ENCODE measurements at regions not wholly inside any gene's neighbourhood (a gene's known extent, or its start where the extent isn't known, plus 50 kb on each side); places are given as distances from the start of the nearest gene placed in this dataset.

DNA sequence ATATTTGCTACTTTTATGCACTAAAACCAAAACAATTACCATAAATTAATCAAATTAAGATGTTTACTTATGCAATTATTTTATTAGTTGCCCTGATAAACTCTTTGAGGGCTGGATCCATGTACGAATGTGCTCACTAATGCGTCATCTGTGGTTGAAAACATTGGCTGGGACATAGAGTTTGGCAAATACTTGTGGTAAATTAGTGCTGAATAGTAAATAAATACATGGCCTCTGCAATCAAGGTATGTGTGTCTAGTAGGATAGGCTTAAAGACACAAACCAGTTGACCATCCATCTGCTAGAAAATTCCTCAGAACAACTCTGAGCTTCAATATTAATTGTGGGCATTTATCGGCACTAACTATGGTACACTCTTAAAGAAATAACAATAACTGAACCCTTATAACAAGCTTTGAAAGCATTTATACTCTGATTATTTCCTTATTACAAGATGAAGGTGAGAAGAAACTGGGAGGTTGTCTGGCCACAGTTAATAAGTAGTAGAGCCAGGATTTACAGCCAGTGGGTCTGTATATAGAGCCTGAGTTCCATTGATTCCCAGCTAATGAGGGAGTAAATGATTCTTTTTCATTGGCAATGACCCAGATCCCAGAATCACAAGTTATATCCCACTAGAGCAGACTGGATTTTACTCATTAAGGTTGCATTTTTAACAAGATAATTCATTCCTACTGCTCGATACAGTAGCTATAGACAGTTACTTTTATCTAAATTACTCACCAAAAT is 169.5 kb upstream of the CNTN6 start:
- no peaks in the 10 kb centered on the region for H3K27me3 ChIP-seq (ENCODE audit: control insufficient read depth, insufficient read depth, low read length)
- TF ChIP-seq, protein P1, sequence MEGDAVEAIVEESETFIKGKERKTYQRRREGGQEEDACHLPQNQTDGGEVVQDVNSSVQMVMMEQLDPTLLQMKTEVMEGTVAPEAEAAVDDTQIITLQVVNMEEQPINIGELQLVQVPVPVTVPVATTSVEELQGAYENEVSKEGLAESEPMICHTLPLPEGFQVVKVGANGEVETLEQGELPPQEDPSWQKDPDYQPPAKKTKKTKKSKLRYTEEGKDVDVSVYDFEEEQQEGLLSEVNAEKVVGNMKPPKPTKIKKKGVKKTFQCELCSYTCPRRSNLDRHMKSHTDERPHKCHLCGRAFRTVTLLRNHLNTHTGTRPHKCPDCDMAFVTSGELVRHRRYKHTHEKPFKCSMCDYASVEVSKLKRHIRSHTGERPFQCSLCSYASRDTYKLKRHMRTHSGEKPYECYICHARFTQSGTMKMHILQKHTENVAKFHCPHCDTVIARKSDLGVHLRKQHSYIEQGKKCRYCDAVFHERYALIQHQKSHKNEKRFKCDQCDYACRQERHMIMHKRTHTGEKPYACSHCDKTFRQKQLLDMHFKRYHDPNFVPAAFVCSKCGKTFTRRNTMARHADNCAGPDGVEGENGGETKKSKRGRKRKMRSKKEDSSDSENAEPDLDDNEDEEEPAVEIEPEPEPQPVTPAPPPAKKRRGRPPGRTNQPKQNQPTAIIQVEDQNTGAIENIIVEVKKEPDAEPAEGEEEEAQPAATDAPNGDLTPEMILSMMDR (IDR thresholded peaks at IDR 0.05; ENCODE audit: low read depth, low read length), result no peak
- no peak overlapping the region for H3K4me3 ChIP-seq (ENCODE audit: low read depth, low read length)
- DNase-seq (ENCODE audit: low read depth, low spot score), result no peak
- no peaks in the 10 kb centered on the region for H3K9me3 ChIP-seq (ENCODE audit: control insufficient read depth, insufficient read depth, low read length)
- ChIA-PET CTCF (no interaction called here), POLR2A (no interaction called here)
- H3K27ac ChIP-seq (ENCODE audit: low read depth, low read length), result no peak overlapping the region

DNA sequence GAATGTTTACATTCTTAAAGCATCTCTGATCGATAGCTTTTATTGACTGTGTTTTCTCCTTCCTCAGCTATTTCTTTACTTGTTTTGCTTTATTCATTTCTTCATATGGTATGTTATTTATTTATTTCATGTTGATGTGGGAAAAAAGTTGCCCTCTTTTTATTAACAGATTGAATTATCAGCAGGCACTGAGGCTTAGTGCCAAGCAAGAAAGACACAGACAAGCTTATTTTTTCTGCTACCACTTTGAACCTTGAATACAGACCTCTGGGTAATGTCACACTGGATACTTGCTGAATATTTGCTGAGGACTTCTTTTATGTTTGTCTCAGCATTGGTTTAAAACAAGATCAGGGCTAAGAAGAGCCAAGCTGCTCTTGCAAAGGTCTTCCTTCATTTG is 162.0 kb upstream of the CNTN6 start:
- Histone ChIP-seq H3K4me3 (ENCODE audit: low read depth, low read length) (no peak overlapping the region), H3K27ac (ENCODE audit: low read depth, low read length) (no peak overlapping the region), H3K27me3 (ENCODE audit: control insufficient read depth, insufficient read depth, low read length) (no peaks in the 10 kb centered on the region), H3K9me3 (ENCODE audit: control insufficient read depth, insufficient read depth, low read length) (peaks cover 6% of the 10 kb centered on the region)
- ChIA-PET POLR2A (no interaction called here), CTCF (no interaction called here)
- no peak for DNase-seq (ENCODE audit: low read depth, low spot score)
- TF ChIP-seq, protein P1 (IDR thresholded peaks at IDR 0.05; ENCODE audit: low read depth, low read length), result no peak

DNA sequence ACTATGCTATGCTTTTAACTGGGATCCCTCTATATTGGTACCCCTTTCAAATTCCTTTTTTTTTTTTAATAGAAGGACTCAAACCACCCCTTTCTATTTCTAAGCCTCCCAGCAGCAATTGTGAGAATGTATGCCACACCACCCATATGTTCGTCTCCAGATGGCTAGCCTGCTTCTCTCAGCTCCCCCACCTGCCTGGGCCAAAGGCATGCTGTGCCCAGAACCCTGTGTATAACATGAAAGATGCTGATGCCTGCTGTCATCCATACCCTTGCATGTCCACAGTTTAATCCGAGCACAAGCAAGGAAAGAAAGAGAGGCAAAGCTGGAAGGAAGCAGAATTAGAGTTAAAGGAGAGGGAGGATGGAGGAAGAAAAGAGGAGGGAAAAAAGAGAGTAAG is 159.5 kb upstream of the CNTN6 start:
- Histone ChIP-seq H3K4me3 (ENCODE audit: low read depth, low read length) (no peak overlapping the region), H3K27ac (ENCODE audit: low read depth, low read length) (no peak overlapping the region), H3K27me3 (ENCODE audit: control insufficient read depth, insufficient read depth, low read length) (no peaks in the 10 kb centered on the region), H3K9me3 (ENCODE audit: control insufficient read depth, insufficient read depth, low read length) (peaks cover 12% of the 10 kb centered on the region)
- ChIA-PET POLR2A (no interaction called here), CTCF (no interaction called here)
- no peak for DNase-seq (ENCODE audit: low read depth, low spot score)
- TF ChIP-seq, protein P1 (IDR thresholded peaks at IDR 0.05; ENCODE audit: low read depth, low read length), result no peak

DNA sequence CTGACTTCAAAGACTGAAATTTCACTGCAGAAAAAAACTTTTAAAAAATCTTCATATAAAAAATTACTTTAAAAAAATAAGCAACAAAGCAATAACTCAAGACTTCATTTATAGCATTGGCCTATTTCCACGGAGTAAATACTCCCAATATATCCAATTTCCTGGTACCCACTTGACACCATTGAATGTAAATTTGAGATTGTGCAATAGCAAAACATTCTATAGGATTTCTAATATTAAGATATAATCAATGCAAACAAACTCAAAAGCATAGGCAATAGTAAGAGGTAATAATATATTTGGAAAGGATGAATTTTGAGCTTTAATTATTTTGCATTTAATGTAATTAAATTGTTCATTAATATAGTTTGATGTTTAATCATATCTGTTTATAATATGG is 148.0 kb upstream of the CNTN6 start:
- Histone ChIP-seq H3K4me3 (ENCODE audit: low read depth, low read length) (no peak overlapping the region), H3K27me3 (ENCODE audit: control insufficient read depth, insufficient read depth, low read length) (no peaks in the 10 kb centered on the region), H3K9me3 (ENCODE audit: control insufficient read depth, insufficient read depth, low read length) (peaks cover 6% of the 10 kb centered on the region; the same call in 1 of the 2 replicates), H3K27ac (ENCODE audit: low read depth, low read length) (no peak overlapping the region)
- TF ChIP-seq, protein P1 (IDR thresholded peaks at IDR 0.05; ENCODE audit: low read depth, low read length), result no peak
- no peak for DNase-seq (ENCODE audit: low read depth, low spot score)
- ChIA-PET CTCF (interaction anchor here (0.6 kb wide), 1 partner anchor 58 kb away, joined by 4 read pairs; no protein-coding TSS in a partner anchor), POLR2A (no interaction called here)

DNA sequence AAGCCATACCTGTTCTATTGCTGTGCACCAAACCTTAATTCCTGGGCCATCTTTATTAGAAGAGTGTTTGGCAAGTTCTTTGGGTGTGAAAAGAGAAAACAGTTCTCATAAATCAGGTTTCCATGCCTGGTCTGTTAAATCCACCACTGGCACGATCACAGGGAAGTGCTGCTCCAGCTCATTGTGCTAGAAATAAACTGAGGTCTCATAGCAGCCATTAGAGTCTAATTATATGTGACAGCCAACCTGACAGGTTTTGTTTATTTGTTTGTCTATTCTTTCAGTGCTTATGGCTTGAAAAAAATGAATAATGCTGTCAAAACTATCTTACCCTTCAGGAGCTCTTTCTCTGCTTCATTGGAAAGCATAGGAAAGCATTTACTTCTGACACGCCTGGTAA is 147.1 kb upstream of the CNTN6 start:
- no peak overlapping the region for H3K4me3 ChIP-seq (ENCODE audit: low read depth, low read length)
- no peaks in the 10 kb centered on the region for H3K27me3 ChIP-seq (ENCODE audit: control insufficient read depth, insufficient read depth, low read length)
- CTCF ChIA-PET, result no interaction called here
- DNase-seq (ENCODE audit: low read depth, low spot score), result no peak
- POLR2A ChIA-PET, result no interaction called here
- no peak overlapping the region for H3K27ac ChIP-seq (ENCODE audit: low read depth, low read length)
- peaks cover 6% of the 10 kb centered on the region; the same call in 1 of the 2 replicates for H3K9me3 ChIP-seq (ENCODE audit: control insufficient read depth, insufficient read depth, low read length)
- TF ChIP-seq, protein P1 (IDR thresholded peaks at IDR 0.05; ENCODE audit: low read depth, low read length), result no peak
